ENCODE measurements at regions not wholly inside any gene's neighbourhood (a gene's known extent, or its start where the extent isn't known, plus 50 kb on each side); places are given as distances from the start of the nearest gene placed in this dataset.
"Not testable (repeated sequence)": the region's sequence is repeated elsewhere in the genome, so short reads cannot be mapped to it uniquely, and the experiment has no call there.

- ChIA-PET CTCF (ENCODE audit: partially characterized antibody) (no interaction called here), POLR2A (ENCODE audit: partially characterized antibody) (no interaction called here)
- no peak for DNase-seq
- Mint-ChIP-seq H3K36me3 (no peaks in the 10 kb centered on the region), H3K4me3 (no peak overlapping the region), H3K9me3 (peaks cover 0 to 6% (median 0%) of the 10 kb centered on the region in 8 donors), H3K27me3 (no peaks in the 10 kb centered on the region), H3K4me1 (peaks cover 7 to 18% (median 10%) of the 10 kb centered on the region in 4 donors), H3K27ac (no peak overlapping the region)
- intact Hi-C loops (cut with micrococcal nuclease) = no loop called here
- Histone ChIP-seq H3K4me1 (ENCODE audit: insufficient read depth, low read length) (peaks cover 13% of the 10 kb centered on the region), H3K4me3 (ENCODE audit: low read length in 2 of 2) (no peak overlapping the region), H3K9me3 (ENCODE audit: control insufficient read depth in 1 of 2, low read length in 2 of 2) (no peaks in the 10 kb centered on the region), H3K36me3 (ENCODE audit: insufficient read depth, low read length) (no peaks in the 10 kb centered on the region), H3K27me3 (ENCODE audit: insufficient read depth, low read length) (no peaks in the 10 kb centered on the region), H3K27ac (ENCODE audit: low read depth, low read length) (no peak overlapping the region)
These were observed 125.3 kb upstream of the RAI2 start for GRCh38 chrX:17986440-17986839.

- H3K4me3 Mint-ChIP-seq = no peak overlapping the region
- DNase-seq = no peak
- Histone ChIP-seq H3K4me1 (ENCODE audit: insufficient read depth, low read length) (peaks cover 13% of the 10 kb centered on the region), H3K36me3 (ENCODE audit: insufficient read depth, low read length) (no peaks in the 10 kb centered on the region), H3K27me3 (ENCODE audit: insufficient read depth, low read length) (no peaks in the 10 kb centered on the region), H3K27ac (ENCODE audit: low read depth, low read length) (no peak overlapping the region), H3K4me3 (ENCODE audit: low read length in 2 of 2) (no peak overlapping the region), H3K9me3 (ENCODE audit: control insufficient read depth in 1 of 2, low read length in 2 of 2) (no peaks in the 10 kb centered on the region)
- no peaks in the 10 kb centered on the region for H3K36me3 Mint-ChIP-seq
- no peak overlapping the region for H3K27ac Mint-ChIP-seq
- POLR2A ChIA-PET (ENCODE audit: partially characterized antibody) = no interaction called here
- H3K4me1 Mint-ChIP-seq = peaks cover 7 to 18% (median 10%) of the 10 kb centered on the region in 4 donors
- intact Hi-C loops (cut with micrococcal nuclease) = no loop called here
- no peaks in the 10 kb centered on the region for H3K27me3 Mint-ChIP-seq
- H3K9me3 Mint-ChIP-seq = peaks cover 0 to 7% (median 2%) of the 10 kb centered on the region in 8 donors
- CTCF ChIA-PET (ENCODE audit: partially characterized antibody) = no interaction called here
These were observed 123.3 kb upstream of the RAI2 start for GRCh38 chrX:17984415-17984814.

GRCh38 chrX:17983389-17983788 is 122.3 kb upstream of the RAI2 start:
- no peak for DNase-seq
- Mint-ChIP-seq H3K27me3 (no peaks in the 10 kb centered on the region), H3K9me3 (peaks cover 0 to 7% (median 2%) of the 10 kb centered on the region in 8 donors), H3K4me3 (no peak overlapping the region), H3K36me3 (no peaks in the 10 kb centered on the region), H3K27ac (no peak overlapping the region), H3K4me1 (peaks cover 7 to 18% (median 10%) of the 10 kb centered on the region in 4 donors)
- CTCF ChIA-PET (ENCODE audit: partially characterized antibody) = no interaction called here
- Histone ChIP-seq H3K4me3 (ENCODE audit: low read length in 2 of 2) (no peak overlapping the region), H3K27me3 (ENCODE audit: insufficient read depth, low read length) (no peaks in the 10 kb centered on the region), H3K27ac (ENCODE audit: low read depth, low read length) (no peak overlapping the region), H3K36me3 (ENCODE audit: insufficient read depth, low read length) (no peaks in the 10 kb centered on the region), H3K4me1 (ENCODE audit: insufficient read depth, low read length) (peaks cover 13% of the 10 kb centered on the region), H3K9me3 (ENCODE audit: control insufficient read depth in 1 of 2, low read length in 2 of 2) (no peaks in the 10 kb centered on the region)
- intact Hi-C loops (cut with micrococcal nuclease) = no loop called here
- POLR2A ChIA-PET (ENCODE audit: partially characterized antibody) = no interaction called here

- H3K4me3 Mint-ChIP-seq = no peak overlapping the region
- H3K36me3 ChIP-seq (ENCODE audit: insufficient read depth, low read length) = no peaks in the 10 kb centered on the region
- peaks cover 0 to 1% of the 10 kb centered on the region in 2 donors for H3K27me3 Mint-ChIP-seq
- H3K4me3 ChIP-seq (ENCODE audit: low read length in 2 of 2) = no peak overlapping the region
- H3K36me3 Mint-ChIP-seq = no peaks in the 10 kb centered on the region
- ChIA-PET POLR2A (ENCODE audit: partially characterized antibody) (no interaction called here), CTCF (ENCODE audit: partially characterized antibody) (no interaction called here)
- intact Hi-C loops (cut with micrococcal nuclease) = no loop called here
- no peaks in the 10 kb centered on the region for H3K9me3 ChIP-seq (ENCODE audit: control insufficient read depth in 1 of 2, low read length in 2 of 2)
- H3K27ac Mint-ChIP-seq = no peak overlapping the region
- H3K9me3 Mint-ChIP-seq = peaks cover 0 to 6% (median 2%) of the 10 kb centered on the region in 8 donors
- no peak overlapping the region for H3K27ac ChIP-seq (ENCODE audit: low read depth, low read length)
- no peaks in the 10 kb centered on the region for H3K27me3 ChIP-seq (ENCODE audit: insufficient read depth, low read length)
- no peak for DNase-seq
- no peaks in the 10 kb centered on the region for H3K4me1 ChIP-seq (ENCODE audit: insufficient read depth, low read length)
- H3K4me1 Mint-ChIP-seq = no peaks in the 10 kb centered on the region
These were observed 116.6 kb upstream of the RAI2 start for GRCh38 chrX:17977696-17978095.

GRCh38 chrX:17976955-17977354 is 115.9 kb upstream of the RAI2 start:
- Histone ChIP-seq H3K4me1 (ENCODE audit: insufficient read depth, low read length) (no peaks in the 10 kb centered on the region), H3K27ac (ENCODE audit: low read depth, low read length) (no peak overlapping the region), H3K27me3 (ENCODE audit: insufficient read depth, low read length) (no peaks in the 10 kb centered on the region), H3K9me3 (ENCODE audit: control insufficient read depth in 1 of 2, low read length in 2 of 2) (no peaks in the 10 kb centered on the region), H3K4me3 (ENCODE audit: low read length in 2 of 2) (no peak overlapping the region), H3K36me3 (ENCODE audit: insufficient read depth, low read length) (no peaks in the 10 kb centered on the region)
- DNase-seq = no peak
- Mint-ChIP-seq H3K4me3 (no peak overlapping the region), H3K4me1 (no peaks in the 10 kb centered on the region), H3K36me3 (no peaks in the 10 kb centered on the region), H3K9me3 (peaks cover 0 to 6% (median 2%) of the 10 kb centered on the region in 8 donors), H3K27me3 (peaks cover 0 to 1% of the 10 kb centered on the region in 2 donors), H3K27ac (no peak overlapping the region)
- POLR2A ChIA-PET (ENCODE audit: partially characterized antibody) = no interaction called here
- intact Hi-C loops (cut with micrococcal nuclease) = no loop called here
- CTCF ChIA-PET (ENCODE audit: partially characterized antibody) = no interaction called here

GRCh38 chrX:17975349-17975748 is 114.3 kb upstream of the RAI2 start:
- H3K27ac Mint-ChIP-seq; H3K27me3 Mint-ChIP-seq; DNase-seq; POLR2A ChIA-PET (ENCODE audit: partially characterized antibody); H3K9me3 Mint-ChIP-seq; H3K4me3 Mint-ChIP-seq; H3K4me3 ChIP-seq (ENCODE audit: low read length in 2 of 2); H3K27me3 ChIP-seq (ENCODE audit: insufficient read depth, low read length); H3K4me1 ChIP-seq (ENCODE audit: insufficient read depth, low read length); intact Hi-C loops (cut with micrococcal nuclease); CTCF ChIA-PET (ENCODE audit: partially characterized antibody); H3K9me3 ChIP-seq (ENCODE audit: control insufficient read depth in 1 of 2, low read length in 2 of 2); H3K36me3 Mint-ChIP-seq; H3K4me1 Mint-ChIP-seq; H3K27ac ChIP-seq (ENCODE audit: low read depth, low read length); H3K36me3 ChIP-seq (ENCODE audit: insufficient read depth, low read length): not testable (repeated sequence)

- no peak for DNase-seq
- no peak overlapping the region for H3K27ac Mint-ChIP-seq
- intact Hi-C loops (cut with micrococcal nuclease) = no loop called here
- no peaks in the 10 kb centered on the region for H3K4me1 Mint-ChIP-seq
- no peaks in the 10 kb centered on the region for H3K36me3 Mint-ChIP-seq
- Histone ChIP-seq H3K27ac (ENCODE audit: low read depth, low read length) (no peak overlapping the region), H3K27me3 (ENCODE audit: insufficient read depth, low read length) (no peaks in the 10 kb centered on the region), H3K4me3 (ENCODE audit: low read length in 2 of 2) (no peak overlapping the region), H3K4me1 (ENCODE audit: insufficient read depth, low read length) (no peaks in the 10 kb centered on the region), H3K9me3 (ENCODE audit: control insufficient read depth in 1 of 2, low read length in 2 of 2) (no peaks in the 10 kb centered on the region), H3K36me3 (ENCODE audit: insufficient read depth, low read length) (no peaks in the 10 kb centered on the region)
- H3K9me3 Mint-ChIP-seq = no peaks in the 10 kb centered on the region
- POLR2A ChIA-PET (ENCODE audit: partially characterized antibody) = no interaction called here
- H3K4me3 Mint-ChIP-seq = no peak overlapping the region
- peaks cover 0 to 1% of the 10 kb centered on the region in 2 donors for H3K27me3 Mint-ChIP-seq
- CTCF ChIA-PET (ENCODE audit: partially characterized antibody) = no interaction called here
These were observed 107.3 kb upstream of the RAI2 start for GRCh38 chrX:17968367-17968766.

- H3K9me3 ChIP-seq (ENCODE audit: control insufficient read depth in 1 of 2, low read length in 2 of 2) = no peaks in the 10 kb centered on the region
- no peak overlapping the region for H3K4me3 ChIP-seq (ENCODE audit: low read length in 2 of 2)
- Mint-ChIP-seq H3K9me3 (no peaks in the 10 kb centered on the region), H3K36me3 (no peaks in the 10 kb centered on the region), H3K4me1 (no peaks in the 10 kb centered on the region), H3K27me3 (peaks cover 0 to 1% of the 10 kb centered on the region in 2 donors), H3K27ac (no peak overlapping the region), H3K4me3 (no peak overlapping the region)
- no peaks in the 10 kb centered on the region for H3K36me3 ChIP-seq (ENCODE audit: insufficient read depth, low read length)
- no peaks in the 10 kb centered on the region for H3K4me1 ChIP-seq (ENCODE audit: insufficient read depth, low read length)
- ChIA-PET POLR2A (ENCODE audit: partially characterized antibody) (no interaction called here), CTCF (ENCODE audit: partially characterized antibody) (no interaction called here)
- no peak for DNase-seq
- H3K27me3 ChIP-seq (ENCODE audit: insufficient read depth, low read length) = no peaks in the 10 kb centered on the region
- no peak overlapping the region for H3K27ac ChIP-seq (ENCODE audit: low read depth, low read length)
- intact Hi-C loops (cut with micrococcal nuclease) = no loop called here
These were observed 106.8 kb upstream of the RAI2 start for GRCh38 chrX:17967888-17968287.

Data from CD4-positive, alpha-beta memory T cell (primary cell).